ENCODE measurements at regions not wholly inside any gene's neighbourhood (a gene's known extent, or its start where the extent isn't known, plus 50 kb on each side); places are given as distances from the start of the nearest gene placed in this dataset.
A peak's percentile ranks its signal among the peaks of the same experiment; 100 is the strongest.
"Not testable (repeated sequence)": the region's sequence is repeated elsewhere in the genome, so short reads cannot be mapped to it uniquely, and the experiment has no call there.

DNA sequence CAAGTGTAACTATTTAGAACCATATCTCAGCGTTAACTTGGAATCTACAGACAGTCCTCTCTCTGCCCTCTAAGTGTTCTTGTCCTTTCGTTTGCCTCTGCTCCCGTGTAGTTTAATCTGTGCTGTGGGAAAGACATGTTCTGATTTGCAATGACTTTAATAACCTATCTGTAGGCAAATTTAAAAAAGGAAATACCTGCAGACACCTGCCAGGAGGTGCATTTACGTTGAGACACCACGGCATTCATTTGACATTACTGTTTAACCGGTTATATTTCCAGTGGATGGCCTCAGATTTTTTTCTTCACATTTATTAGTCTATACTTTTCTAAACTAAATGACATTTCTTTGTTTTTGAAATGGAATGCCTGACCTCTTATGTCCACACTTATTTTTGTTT lies 997.9 kb upstream of the PCDH7 start:
- Histone ChIP-seq H3K4me3 (ENCODE audit: low read depth, low read length) (no peak overlapping the region), H3K4me1 (ENCODE audit: insufficient read depth) (no peaks in the 10 kb centered on the region), H3K27ac (ENCODE audit: low read depth) (no peak overlapping the region), H3K36me3 (ENCODE audit: insufficient read depth) (no peaks in the 10 kb centered on the region)
- 80% methylated on average over 6 of the region's 6 CpGs for WGBS
- DNase-seq (ENCODE audit: extremely low spot score) = no peak

- Histone ChIP-seq H3K4me1 (ENCODE audit: insufficient read depth) (no peaks in the 10 kb centered on the region), H3K4me3 (ENCODE audit: low read depth, low read length) (no peak overlapping the region), H3K27ac (ENCODE audit: low read depth) (no peak overlapping the region), H3K36me3 (ENCODE audit: insufficient read depth) (no peaks in the 10 kb centered on the region)
- 53% methylated on average over 3 of the region's 3 CpGs for WGBS
- no peak for DNase-seq (ENCODE audit: extremely low spot score)
Measured at GRCh38 chr4:29726938-29727337, 993.2 kb upstream of the PCDH7 start.

DNA sequence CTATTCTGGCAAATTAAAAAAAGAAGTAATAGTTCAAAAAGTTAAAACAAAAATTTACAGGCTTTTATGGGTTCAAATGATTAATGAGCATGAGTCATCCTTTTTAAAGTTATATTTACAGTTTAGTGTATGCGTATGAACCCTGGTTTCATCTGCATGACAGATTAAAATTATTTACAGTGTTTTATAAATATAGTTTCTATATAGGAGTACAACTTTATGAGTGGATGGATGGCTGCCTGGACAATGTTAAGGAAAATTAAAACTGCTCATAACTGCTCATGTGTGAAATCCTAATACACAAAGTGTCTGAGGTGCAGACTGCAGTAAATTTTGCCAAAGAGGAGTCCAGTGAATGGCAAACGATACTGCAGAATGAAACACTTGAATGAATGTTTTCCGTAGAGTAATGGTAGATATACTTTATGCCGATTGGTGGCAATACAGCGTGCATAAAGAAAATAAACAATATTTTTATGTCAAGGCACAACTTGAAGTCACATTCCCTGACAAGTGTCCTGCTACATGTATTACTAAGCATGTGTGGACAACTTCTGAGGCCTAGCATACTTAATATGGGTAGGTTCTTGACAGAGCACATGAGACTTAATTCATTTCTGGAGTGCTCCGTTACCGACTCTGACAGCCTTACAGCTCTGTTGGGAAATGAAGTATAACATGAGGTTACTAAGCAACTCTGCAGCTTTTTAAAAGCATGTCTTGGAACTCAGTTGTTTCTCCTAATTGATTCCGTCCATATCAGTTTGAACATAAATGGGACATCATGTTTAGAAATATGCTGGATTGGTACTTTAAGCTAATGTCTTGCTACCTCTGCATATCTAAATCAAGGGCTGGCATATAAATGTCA lies 985.6 kb upstream of the PCDH7 start:
- H3K4me1 ChIP-seq (ENCODE audit: insufficient read depth) = no peaks in the 10 kb centered on the region
- H3K27ac ChIP-seq (ENCODE audit: low read depth) = no peak overlapping the region
- peak; percentile 25 for DNase-seq (ENCODE audit: extremely low spot score)
- no peak overlapping the region for H3K4me3 ChIP-seq (ENCODE audit: low read depth, low read length)
- 45% methylated on average over 8 of the region's 8 CpGs for WGBS
- H3K36me3 ChIP-seq (ENCODE audit: insufficient read depth) = no peaks in the 10 kb centered on the region

DNA sequence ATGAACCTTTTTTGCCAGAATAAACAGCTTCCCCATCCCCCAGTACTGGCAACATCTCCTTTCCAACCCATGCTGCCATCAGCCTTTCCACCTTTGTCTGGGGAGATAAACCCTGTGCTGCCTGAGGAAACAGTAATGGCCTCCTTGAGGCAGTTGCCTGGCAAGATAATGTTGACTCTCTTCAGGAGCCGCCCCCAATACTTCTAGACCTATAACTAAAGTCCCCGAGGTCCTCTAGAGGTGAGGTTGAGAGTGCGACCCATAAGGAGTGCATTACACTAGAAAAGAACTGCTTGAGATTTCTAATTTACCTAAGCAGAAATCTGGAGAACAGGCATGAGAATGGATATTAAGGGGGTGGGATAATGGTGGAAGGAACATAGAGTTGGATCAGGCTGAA lies 963.2 kb upstream of the PCDH7 start:
- 79% methylated on average over 3 of the region's 3 CpGs for WGBS
- no peak for DNase-seq (ENCODE audit: extremely low spot score)
- Histone ChIP-seq H3K4me1 (ENCODE audit: insufficient read depth) (no peaks in the 10 kb centered on the region), H3K27ac (ENCODE audit: low read depth) (no peak overlapping the region), H3K4me3 (ENCODE audit: low read depth, low read length) (no peak overlapping the region), H3K36me3 (ENCODE audit: insufficient read depth) (no peaks in the 10 kb centered on the region)

- Histone ChIP-seq H3K4me1 (ENCODE audit: insufficient read depth) (no peaks in the 10 kb centered on the region), H3K27ac (ENCODE audit: low read depth) (no peak overlapping the region), H3K36me3 (ENCODE audit: insufficient read depth) (no peaks in the 10 kb centered on the region), H3K4me3 (ENCODE audit: low read depth, low read length) (no peak overlapping the region)
- DNase-seq (ENCODE audit: extremely low spot score) = no peak
- 89% methylated on average over 2 of the region's 2 CpGs for WGBS
Measured at GRCh38 chr4:29762151-29762550, 958.0 kb upstream of the PCDH7 start.

DNA sequence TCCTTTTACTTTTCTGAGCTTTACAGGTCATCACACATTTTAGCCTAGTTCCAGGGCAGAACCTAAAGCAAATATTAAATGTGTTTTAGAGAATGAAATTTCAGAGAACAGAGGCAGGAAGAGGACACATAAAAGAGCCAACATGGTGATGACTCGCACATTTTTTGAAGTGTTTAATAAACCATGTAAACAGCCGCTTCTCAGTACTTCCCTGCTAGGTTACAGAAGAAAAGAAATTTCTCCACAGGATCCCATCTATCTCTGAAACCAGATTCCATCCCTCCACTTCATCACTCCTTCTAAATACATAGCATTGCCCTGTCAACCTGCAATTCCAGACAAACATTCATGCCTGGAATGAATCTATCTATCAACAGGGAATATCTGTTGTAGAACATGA lies 949.5 kb upstream of the PCDH7 start:
- DNase-seq (ENCODE audit: extremely low spot score) = no peak
- H3K4me1 ChIP-seq (ENCODE audit: insufficient read depth) = no peaks in the 10 kb centered on the region
- H3K36me3 ChIP-seq (ENCODE audit: insufficient read depth) = no peaks in the 10 kb centered on the region
- H3K4me3 ChIP-seq (ENCODE audit: low read depth, low read length) = no peak overlapping the region
- 76% methylated on average over 2 of the region's 2 CpGs for WGBS
- no peak overlapping the region for H3K27ac ChIP-seq (ENCODE audit: low read depth)

DNA sequence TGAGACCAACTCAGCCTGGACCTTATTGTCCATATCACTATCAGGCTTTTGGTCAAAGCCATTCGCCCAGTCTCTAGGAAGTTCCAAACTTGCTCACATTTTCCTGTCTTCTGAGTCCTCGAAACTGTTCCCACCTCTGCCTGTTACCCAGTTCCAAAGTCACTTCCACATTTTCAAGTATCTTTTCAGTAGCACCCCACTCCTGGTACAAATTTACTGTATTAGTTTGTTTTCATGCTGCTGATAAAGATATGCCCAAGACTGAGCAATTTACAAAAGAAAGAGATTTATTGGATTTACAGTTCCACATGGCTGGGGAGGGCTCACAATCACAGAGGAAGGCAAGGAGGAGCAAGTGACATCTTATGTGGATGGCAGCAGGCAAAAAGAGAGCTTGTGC lies 932.0 kb upstream of the PCDH7 start:
- not testable (repeated sequence) for DNase-seq (ENCODE audit: extremely low spot score)
- 78% methylated on average over 2 of the region's 2 CpGs for WGBS

GRCh38 chr4:29805245-29805644 lies 914.9 kb upstream of the PCDH7 start:
- WGBS = 38% methylated on average over 2 of the region's 2 CpGs
- DNase-seq (ENCODE audit: extremely low spot score) = no peak
- Histone ChIP-seq H3K4me1 (ENCODE audit: insufficient read depth) (no peaks in the 10 kb centered on the region), H3K36me3 (ENCODE audit: insufficient read depth) (no peaks in the 10 kb centered on the region), H3K27ac (ENCODE audit: low read depth) (no peak overlapping the region), H3K4me3 (ENCODE audit: low read depth, low read length) (no peak overlapping the region)

More for the DNA sequence above, 932.0 kb upstream of the PCDH7 start:
- H3K36me3 ChIP-seq (ENCODE audit: insufficient read depth); H3K27ac ChIP-seq (ENCODE audit: low read depth); H3K4me3 ChIP-seq (ENCODE audit: low read depth, low read length); H3K4me1 ChIP-seq (ENCODE audit: insufficient read depth): not testable (repeated sequence)

DNA sequence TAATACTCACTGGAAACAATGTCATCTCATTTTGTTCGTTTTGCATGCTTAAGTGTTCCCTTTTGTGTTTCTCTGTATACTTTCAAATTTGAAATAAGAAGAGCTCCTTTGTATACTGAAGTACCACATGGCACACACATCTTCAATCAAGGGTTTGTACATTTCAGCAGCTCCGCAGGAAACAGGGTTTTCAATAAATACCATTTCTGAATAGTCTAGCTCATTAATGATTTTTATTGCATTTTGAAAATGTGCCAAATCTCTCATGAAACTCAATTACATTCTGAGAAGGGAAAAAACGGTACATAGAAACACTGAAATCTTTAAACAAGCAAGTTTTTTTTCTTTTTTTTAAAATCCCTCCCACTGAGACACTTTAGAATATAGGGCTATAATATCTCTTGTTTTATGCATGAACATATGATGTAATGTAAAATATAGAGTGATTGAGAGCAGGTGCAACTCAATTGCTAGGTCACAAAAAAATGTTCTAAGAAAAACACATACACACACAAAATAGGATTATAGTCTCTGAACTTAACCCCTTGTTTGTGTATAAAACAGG lies 914.2 kb upstream of the PCDH7 start:
- Histone ChIP-seq H3K36me3 (ENCODE audit: insufficient read depth) (no peaks in the 10 kb centered on the region), H3K4me3 (ENCODE audit: low read depth, low read length) (no peak overlapping the region), H3K4me1 (ENCODE audit: insufficient read depth) (no peaks in the 10 kb centered on the region), H3K27ac (ENCODE audit: low read depth) (no peak overlapping the region)
- 57% methylated on average over 3 of the region's 3 CpGs for WGBS
- no peak for DNase-seq (ENCODE audit: extremely low spot score)

- no peak for DNase-seq (ENCODE audit: extremely low spot score)
- Histone ChIP-seq H3K4me1 (ENCODE audit: insufficient read depth) (no peaks in the 10 kb centered on the region), H3K4me3 (ENCODE audit: low read depth, low read length) (no peak overlapping the region), H3K36me3 (ENCODE audit: insufficient read depth) (no peaks in the 10 kb centered on the region), H3K27ac (ENCODE audit: low read depth) (no peak overlapping the region)
- 84% methylated on average over 4 of the region's 4 CpGs for WGBS
Measured at GRCh38 chr4:29817961-29818360, 902.2 kb upstream of the PCDH7 start.

- H3K4me3 ChIP-seq (ENCODE audit: low read depth, low read length) = no peak overlapping the region
- H3K36me3 ChIP-seq (ENCODE audit: insufficient read depth) = no peaks in the 10 kb centered on the region
- no peaks in the 10 kb centered on the region for H3K4me1 ChIP-seq (ENCODE audit: insufficient read depth)
- no peak for DNase-seq (ENCODE audit: extremely low spot score)
- no peak overlapping the region for H3K27ac ChIP-seq (ENCODE audit: low read depth)
- 88% methylated on average over 2 of the region's 2 CpGs for WGBS
Measured at GRCh38 chr4:29829067-29829466, 891.1 kb upstream of the PCDH7 start.

DNA sequence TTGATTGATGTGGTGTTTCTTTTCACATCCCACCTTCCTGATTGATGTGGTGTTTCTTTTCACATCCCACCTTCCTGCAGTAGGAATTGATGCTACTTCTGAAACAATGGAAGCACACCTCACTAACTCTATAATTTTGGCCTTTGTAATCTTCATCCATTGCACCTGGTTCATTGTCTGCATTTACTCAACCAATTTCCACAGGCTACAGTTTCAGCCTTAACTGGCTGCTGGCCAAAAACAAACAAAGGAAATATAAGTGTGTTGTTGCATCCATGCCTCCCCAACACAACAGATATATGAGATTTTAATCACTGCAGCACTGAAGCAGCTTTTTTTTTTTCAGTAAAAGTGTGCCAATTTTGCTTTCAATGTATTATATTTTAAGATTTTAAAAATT lies 867.6 kb upstream of the PCDH7 start:
- no peak overlapping the region for H3K4me3 ChIP-seq (ENCODE audit: low read depth, low read length)
- no peaks in the 10 kb centered on the region for H3K36me3 ChIP-seq (ENCODE audit: insufficient read depth)
- H3K27ac ChIP-seq (ENCODE audit: low read depth) = no peak overlapping the region
- H3K4me1 ChIP-seq (ENCODE audit: insufficient read depth) = no peaks in the 10 kb centered on the region
- DNase-seq (ENCODE audit: extremely low spot score) = no peak

DNA sequence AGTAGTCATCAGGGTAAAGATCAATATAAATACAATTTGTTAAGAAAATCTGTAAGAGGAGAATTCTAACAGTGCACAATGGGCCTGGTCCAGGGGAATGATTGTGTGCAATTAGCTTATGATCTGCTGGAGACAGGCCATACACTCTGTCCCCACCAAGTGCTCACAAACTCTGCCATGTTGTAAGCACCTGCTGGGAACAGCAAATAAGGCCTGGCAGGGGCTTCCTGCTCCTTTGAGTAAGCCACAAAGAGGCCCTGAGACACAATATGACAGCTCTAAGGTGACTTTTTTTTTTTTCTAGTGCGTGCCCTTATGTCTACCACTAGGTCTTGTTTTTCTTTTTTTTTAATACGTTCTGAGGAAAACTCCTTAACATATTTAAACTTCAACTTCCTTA lies 866.3 kb upstream of the PCDH7 start:
- DNase-seq (ENCODE audit: extremely low spot score) = no peak
- H3K4me3 ChIP-seq (ENCODE audit: low read depth, low read length) = no peak overlapping the region
- no peak overlapping the region for H3K27ac ChIP-seq (ENCODE audit: low read depth)
- H3K36me3 ChIP-seq (ENCODE audit: insufficient read depth) = no peaks in the 10 kb centered on the region
- no peaks in the 10 kb centered on the region for H3K4me1 ChIP-seq (ENCODE audit: insufficient read depth)
- 75% methylated on average over 2 of the region's 2 CpGs for WGBS

GRCh38 chr4:29861307-29861706 lies 858.9 kb upstream of the PCDH7 start:
- Histone ChIP-seq H3K27ac (ENCODE audit: low read depth) (no peak overlapping the region), H3K4me3 (ENCODE audit: low read depth, low read length) (no peak overlapping the region), H3K4me1 (ENCODE audit: insufficient read depth) (no peaks in the 10 kb centered on the region), H3K36me3 (ENCODE audit: insufficient read depth) (no peaks in the 10 kb centered on the region)
- 86% methylated on average over 1 of the region's 1 CpG for WGBS
- no peak for DNase-seq (ENCODE audit: extremely low spot score)
